Mesothelial cell of epicardium (in vitro differentiated cells): ENCODE measurements at regions not wholly inside any gene's neighbourhood (a gene's known extent, or its start where the extent isn't known, plus 50 kb on each side); places are given as distances from the start of the nearest gene placed in this dataset.
"Not testable (repeated sequence)": the region's sequence is repeated elsewhere in the genome, so short reads cannot be mapped to it uniquely, and the experiment has no call there.

Experiments used
- DNase-seq, 2 experiments: peaks; one replicate each; pipeline ENCODE4 v3.0.0; 2021; ENCODE audit warnings: low spot score in 2 of 2; ENCODE audit not compliant: unreplicated experiment in 2 of 2
- H3K27ac Mint-ChIP-seq: 2 replicates; pipeline ENCODE4 v1.8.0; 2021; ENCODE audit warnings: mixed read lengths
- H3K27me3 Mint-ChIP-seq: 2 replicates; pipeline ENCODE4 v1.8.0; 2021; ENCODE audit warnings: low read depth, mixed read lengths
- H3K36me3 Mint-ChIP-seq: 2 replicates; pipeline ENCODE4 v1.8.0; 2021; ENCODE audit warnings: mixed read lengths
- H3K4me1 Mint-ChIP-seq: 2 replicates; pipeline ENCODE4 v1.8.0; 2021; ENCODE audit warnings: mixed read lengths
- H3K4me3 Mint-ChIP-seq: 2 replicates; pipeline ENCODE4 v1.8.0; 2021; ENCODE audit warnings: mild to moderate bottlenecking, moderate library complexity, mixed read lengths
- H3K9me3 Mint-ChIP-seq: 2 replicates; pipeline ENCODE4 v1.8.0; 2021; ENCODE audit warnings: mixed read lengths
- CTCF ChIP-seq: fragments of 200-600 bp; sonication (generic); IDR thresholded peaks from one replicate; pipeline ENCODE4 v1.5.0; 2021; ENCODE audit warnings: antibody characterized with exemption; ENCODE audit not compliant: unreplicated experiment

- Mint-ChIP-seq H3K36me3 (no peaks in the 10 kb centered on the region), H3K27ac (peak overlapping the region; percentile 19), H3K9me3 (peaks cover 7% of the 10 kb centered on the region), H3K27me3 (no peaks in the 10 kb centered on the region), H3K4me3 (no peak overlapping the region), H3K4me1 (peaks cover 7% of the 10 kb centered on the region)
- no peak for TF ChIP-seq CTCF
- no peak for DNase-seq
Observed at GRCh38 chr5:12861886-12862654, 957.8 kb upstream of the CTNND2 start.

- H3K9me3 Mint-ChIP-seq, H3K27me3 Mint-ChIP-seq, H3K4me1 Mint-ChIP-seq, DNase-seq, H3K36me3 Mint-ChIP-seq, H3K27ac Mint-ChIP-seq, H3K4me3 Mint-ChIP-seq: not testable (repeated sequence)
Observed at GRCh38 chr5:12856105-12856504, 951.9 kb upstream of the CTNND2 start.

- H3K27ac Mint-ChIP-seq, result no peak overlapping the region
- no peaks in the 10 kb centered on the region for H3K36me3 Mint-ChIP-seq
- peaks cover 7% of the 10 kb centered on the region for H3K4me1 Mint-ChIP-seq
- TF ChIP-seq CTCF, result no peak
- H3K27me3 Mint-ChIP-seq, result peaks cover 2% of the 10 kb centered on the region
- no peak for DNase-seq
- peaks cover 6% of the 10 kb centered on the region for H3K9me3 Mint-ChIP-seq
- H3K4me3 Mint-ChIP-seq, result no peak overlapping the region
Observed at GRCh38 chr5:12854386-12854785, 950.1 kb upstream of the CTNND2 start.

GRCh38 chr5:12851761-12852160, 947.5 kb upstream of the CTNND2 start:
- no peak for DNase-seq
- H3K27ac Mint-ChIP-seq, result no peak overlapping the region
- peaks cover 7% of the 10 kb centered on the region for H3K4me1 Mint-ChIP-seq
- TF ChIP-seq CTCF, result no peak
- H3K4me3 Mint-ChIP-seq, result no peak overlapping the region
- H3K27me3 Mint-ChIP-seq, result peaks cover 5% of the 10 kb centered on the region
- peaks cover 3% of the 10 kb centered on the region for H3K9me3 Mint-ChIP-seq
- H3K36me3 Mint-ChIP-seq, result no peaks in the 10 kb centered on the region

- Mint-ChIP-seq H3K4me1 (peaks cover 7% of the 10 kb centered on the region), H3K36me3 (no peaks in the 10 kb centered on the region), H3K27me3 (peaks cover 5% of the 10 kb centered on the region), H3K4me3 (no peak overlapping the region), H3K27ac (no peak overlapping the region), H3K9me3 (peaks cover 3% of the 10 kb centered on the region)
- no peak for TF ChIP-seq CTCF
- no peak for DNase-seq
Observed at GRCh38 chr5:12848709-12849108, 944.5 kb upstream of the CTNND2 start.

- Mint-ChIP-seq H3K36me3 (no peaks in the 10 kb centered on the region), H3K4me1 (no peaks in the 10 kb centered on the region), H3K4me3 (no peak overlapping the region), H3K9me3 (no peaks in the 10 kb centered on the region), H3K27me3 (peaks cover 14% of the 10 kb centered on the region), H3K27ac (no peak overlapping the region)
- TF ChIP-seq CTCF, result no peak
- DNase-seq, result no peak
Observed at GRCh38 chr5:12845549-12846159, 941.4 kb upstream of the CTNND2 start.
